Loucy (cell line): ENCODE measurements at regions not wholly inside any gene's neighbourhood (a gene's known extent, or its start where the extent isn't known, plus 50 kb on each side); places are given as distances from the start of the nearest gene placed in this dataset.

Experiments used
- CTCF ChIP-seq: fragments of 200-600 bp; sonication (generic); conservative IDR thresholded peaks from 2 replicates; pipeline ENCODE4 v1.5.1; 2014; ENCODE audit warnings: mild to moderate bottlenecking, antibody characterized with exemption, low read length
- EZH2phosphoT487 ChIP-seq: fragments of 200-600 bp; IDR thresholded peaks from 2 replicates; pipeline ENCODE4 v1.6.1; 2018; ENCODE audit warnings: antibody characterized with exemption, mild to moderate bottlenecking, moderate library complexity, borderline replicate concordance

- TF ChIP-seq CTCF (no peak), EZH2phosphoT487 (no peak)
Observed at GRCh38 chr19:31875591-31875990, 469.8 kb upstream of the ZNF507 start.
